Breast epithelium (tissue), 3 donors: ENCODE measurements at regions not wholly inside any gene's neighbourhood (a gene's known extent, or its start where the extent isn't known, plus 50 kb on each side); places are given as distances from the start of the nearest gene placed in this dataset.

Source experiments
- CTCF ChIP-seq, 3 donors: fragments of 450-650 bp; IDR thresholded peaks; one replicate each; pipeline ENCODE4 v1.5.1; 2016 to 2017; ENCODE audit warnings: antibody characterized with exemption in 3 of 3, mild to moderate bottlenecking in 3 of 3, moderate library complexity in 3 of 3
- POLR2A ChIP-seq: fragments of 450-650 bp; IDR thresholded peaks from one replicate; pipeline ENCODE4 v1.6.1; 2016; ENCODE audit warnings: antibody characterized with exemption, mild to moderate bottlenecking, moderate library complexity
- POLR2AphosphoS5 ChIP-seq, 3 donors: sonication (generic); formaldehyde crosslinking; IDR thresholded peaks; one replicate each; pipeline ENCODE4 v1.6.1; 2017; ENCODE audit warnings: antibody characterized with exemption in 3 of 3

GRCh38 chr16:80441935-80442334 lies 98.9 kb upstream of the DYNLRB2 start:
- TF ChIP-seq CTCF (IDR thresholded peaks at IDR 0.05) (no peak), POLR2AphosphoS5 (IDR thresholded peaks at IDR 0.05) (no peak), POLR2A (no peak)
